Ishikawa (cell line): ENCODE measurements at regions not wholly inside any gene's neighbourhood (a gene's known extent, or its start where the extent isn't known, plus 50 kb on each side); places are given as distances from the start of the nearest gene placed in this dataset.

Experiments used
- CREB1 ChIP-seq: IDR thresholded peaks from 2 replicates; pipeline ENCODE4 v1.6.1; 2012; ENCODE audit warnings: low read depth
- TAF1 ChIP-seq: IDR thresholded peaks from 2 replicates; pipeline ENCODE4 v1.6.1; 2012; ENCODE audit warnings: low read depth, mild to moderate bottlenecking

- no peak for TF ChIP-seq CREB1
- no peak for TF ChIP-seq TAF1
Measured at GRCh38 chr15:98196371-98196770, 235.9 kb downstream of the ARRDC4 start.
